ENCODE measurements at regions not wholly inside any gene's neighbourhood (a gene's known extent, or its start where the extent isn't known, plus 50 kb on each side); places are given as distances from the start of the nearest gene placed in this dataset.
A peak's percentile ranks its signal among the peaks of the same experiment; 100 is the strongest.

DNA sequence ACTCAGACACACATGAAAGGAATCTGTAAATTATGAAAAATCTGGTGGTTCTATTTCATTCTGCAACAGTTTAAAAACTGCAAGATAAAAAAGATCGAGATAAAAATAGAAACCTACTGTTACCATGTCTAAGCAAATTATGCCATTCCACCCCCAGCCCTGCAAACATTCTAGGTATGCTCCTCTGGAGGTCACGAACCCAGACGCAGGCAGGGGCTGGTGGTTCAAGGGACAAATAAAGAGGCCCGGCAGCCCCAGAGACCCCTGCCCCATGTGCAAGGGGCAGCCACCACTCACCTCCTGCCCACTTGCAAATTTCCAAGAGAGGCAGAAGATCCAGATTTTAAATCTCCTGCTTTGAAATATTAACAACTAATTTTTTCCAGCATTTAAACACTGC is 210.5 kb downstream of the ANAPC1 start:
- Histone ChIP-seq H3K4me1 (ENCODE audit: control insufficient read depth in 5 of 5, insufficient read depth in 5 of 5, low read length in 5 of 5) (peaks cover 0 to 15% (median under 1%) of the 10 kb centered on the region in 5 donors), H3K27me3 (ENCODE audit: control insufficient read depth in 3 of 3, insufficient read depth in 3 of 3, low read length in 2 of 3) (no peaks in the 10 kb centered on the region), H3K9ac (ENCODE audit: insufficient read depth in 1 of 2, low read length in 2 of 2) (no peak overlapping the region), H3K4me3 (no peak overlapping the region), H3K36me3 (ENCODE audit: control insufficient read depth in 4 of 4, insufficient read depth in 4 of 4, low read length in 4 of 4) (no peaks in the 10 kb centered on the region), H3K9me3 (ENCODE audit: control insufficient read depth in 4 of 4, insufficient read depth in 3 of 4, low read length in 3 of 4) (no peaks in the 10 kb centered on the region), H3K27ac (ENCODE audit: low read depth in 1 of 2, low read length in 1 of 2) (no peak overlapping the region)
- ATAC-seq (ENCODE audit: insufficient read depth, low FRiP score): no peak
- TF ChIP-seq, protein P1, sequence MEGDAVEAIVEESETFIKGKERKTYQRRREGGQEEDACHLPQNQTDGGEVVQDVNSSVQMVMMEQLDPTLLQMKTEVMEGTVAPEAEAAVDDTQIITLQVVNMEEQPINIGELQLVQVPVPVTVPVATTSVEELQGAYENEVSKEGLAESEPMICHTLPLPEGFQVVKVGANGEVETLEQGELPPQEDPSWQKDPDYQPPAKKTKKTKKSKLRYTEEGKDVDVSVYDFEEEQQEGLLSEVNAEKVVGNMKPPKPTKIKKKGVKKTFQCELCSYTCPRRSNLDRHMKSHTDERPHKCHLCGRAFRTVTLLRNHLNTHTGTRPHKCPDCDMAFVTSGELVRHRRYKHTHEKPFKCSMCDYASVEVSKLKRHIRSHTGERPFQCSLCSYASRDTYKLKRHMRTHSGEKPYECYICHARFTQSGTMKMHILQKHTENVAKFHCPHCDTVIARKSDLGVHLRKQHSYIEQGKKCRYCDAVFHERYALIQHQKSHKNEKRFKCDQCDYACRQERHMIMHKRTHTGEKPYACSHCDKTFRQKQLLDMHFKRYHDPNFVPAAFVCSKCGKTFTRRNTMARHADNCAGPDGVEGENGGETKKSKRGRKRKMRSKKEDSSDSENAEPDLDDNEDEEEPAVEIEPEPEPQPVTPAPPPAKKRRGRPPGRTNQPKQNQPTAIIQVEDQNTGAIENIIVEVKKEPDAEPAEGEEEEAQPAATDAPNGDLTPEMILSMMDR (IDR thresholded peaks at IDR 0.05; ENCODE audit: control extremely low read depth, extremely low read depth): no peak
- no peak for DNase-seq
- WGBS, 2 donors: 58 to 81% methylated on average over 4 of the region's 4 CpGs

DNA sequence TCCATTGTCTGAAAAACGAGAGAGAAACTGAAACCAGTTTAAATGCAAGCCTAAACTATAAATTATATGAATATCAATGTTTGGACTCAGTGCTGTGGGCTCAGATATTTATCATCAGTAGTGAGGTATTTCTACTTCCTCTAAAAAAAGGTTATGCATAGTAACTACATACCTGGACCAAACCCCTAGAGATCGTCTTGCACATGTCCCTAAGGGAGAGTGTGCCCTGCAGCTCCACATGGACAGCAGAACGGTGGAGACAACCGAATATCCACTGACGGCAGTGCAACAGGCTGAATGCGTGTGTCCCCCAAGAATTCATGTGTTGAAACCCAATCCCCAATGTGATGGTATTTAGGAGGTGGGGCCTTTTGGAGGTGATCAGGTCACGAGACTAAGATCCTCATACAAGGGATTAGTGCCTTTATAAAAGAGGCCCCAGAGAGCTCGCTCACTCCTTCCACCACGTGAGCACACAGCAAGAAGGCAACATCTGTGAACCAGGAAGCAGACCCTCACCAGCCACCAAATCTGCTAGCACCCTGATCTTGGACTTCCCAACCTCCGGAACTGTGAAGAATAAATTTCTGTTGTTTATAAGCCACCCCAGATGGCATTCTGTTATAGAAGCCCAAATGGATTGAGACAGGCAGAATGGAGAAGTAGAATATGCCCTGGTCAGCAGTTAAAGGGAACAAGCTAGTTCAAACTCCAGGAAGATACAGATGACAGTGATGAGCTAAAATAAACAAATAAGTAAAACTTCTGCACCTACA is 208.4 kb downstream of the ANAPC1 start:
- ATAC-seq (ENCODE audit: insufficient read depth, low FRiP score) (peak; percentile 20), DNase-seq (no peak)
- TF ChIP-seq, protein P1 (IDR thresholded peaks at IDR 0.05; ENCODE audit: control extremely low read depth, extremely low read depth): no peak
- Histone ChIP-seq H3K4me3 (no peak overlapping the region), H3K36me3 (ENCODE audit: control insufficient read depth in 4 of 4, insufficient read depth in 4 of 4, low read length in 4 of 4) (no peaks in the 10 kb centered on the region), H3K4me1 (ENCODE audit: control insufficient read depth in 5 of 5, insufficient read depth in 5 of 5, low read length in 5 of 5) (peaks cover 0 to 21% (median 4%) of the 10 kb centered on the region in 5 donors), H3K27ac (ENCODE audit: low read depth in 1 of 2, low read length in 1 of 2) (no peak overlapping the region), H3K27me3 (ENCODE audit: control insufficient read depth in 3 of 3, insufficient read depth in 3 of 3, low read length in 2 of 3) (no peaks in the 10 kb centered on the region), H3K9me3 (ENCODE audit: control insufficient read depth in 4 of 4, insufficient read depth in 3 of 4, low read length in 3 of 4) (no peaks in the 10 kb centered on the region), H3K9ac (ENCODE audit: insufficient read depth in 1 of 2, low read length in 2 of 2) (no peak overlapping the region)
- 83% methylated on average over 10 of the region's 10 CpGs for WGBS, 2 donors

DNA sequence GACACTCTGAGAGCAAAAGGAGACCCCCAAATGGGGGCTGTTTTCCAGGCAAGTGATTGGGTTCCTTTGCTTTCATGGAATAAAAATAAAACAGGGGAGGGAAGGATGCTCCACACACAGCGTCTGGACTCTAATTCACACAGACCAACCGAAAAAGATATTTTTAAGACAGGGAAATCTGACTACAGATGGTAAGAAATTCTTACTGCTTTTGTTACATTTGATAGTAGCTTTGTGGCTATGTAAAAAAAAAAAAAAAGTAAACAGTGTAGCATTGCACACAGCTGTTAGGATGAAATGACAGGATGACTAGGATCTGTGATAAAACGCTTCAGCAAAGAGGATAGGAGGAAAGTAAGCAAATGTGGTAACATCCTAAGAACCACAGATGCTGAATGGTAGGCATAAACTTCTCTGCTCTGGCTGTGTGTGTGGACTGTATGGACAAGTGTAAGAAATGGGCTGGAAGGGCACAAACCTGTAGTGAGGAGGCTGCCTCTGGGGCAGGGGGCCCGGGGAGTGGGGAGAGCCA is 207.6 kb downstream of the ANAPC1 start:
- Histone ChIP-seq H3K27ac (ENCODE audit: low read depth in 1 of 2, low read length in 1 of 2) (no peak overlapping the region), H3K4me1 (ENCODE audit: control insufficient read depth in 5 of 5, insufficient read depth in 5 of 5, low read length in 5 of 5) (peaks cover 0 to 21% (median 4%) of the 10 kb centered on the region in 5 donors), H3K4me3 (no peak overlapping the region), H3K9me3 (ENCODE audit: control insufficient read depth in 4 of 4, insufficient read depth in 3 of 4, low read length in 3 of 4) (no peaks in the 10 kb centered on the region), H3K9ac (ENCODE audit: insufficient read depth in 1 of 2, low read length in 2 of 2) (no peak overlapping the region), H3K27me3 (ENCODE audit: control insufficient read depth in 3 of 3, insufficient read depth in 3 of 3, low read length in 2 of 3) (peaks cover 0 to 3% (median 0%) of the 10 kb centered on the region in 3 donors), H3K36me3 (ENCODE audit: control insufficient read depth in 4 of 4, insufficient read depth in 4 of 4, low read length in 4 of 4) (no peaks in the 10 kb centered on the region)
- no peak for ATAC-seq (ENCODE audit: insufficient read depth, low FRiP score)
- DNase-seq: no peak
- TF ChIP-seq, protein P1 (IDR thresholded peaks at IDR 0.05; ENCODE audit: control extremely low read depth, extremely low read depth): no peak
- WGBS, 2 donors: 81 to 83% methylated on average over 4 of the region's 4 CpGs

All from lung (tissue), 11 donors.